ENCODE measurements at regions not wholly inside any gene's neighbourhood (a gene's known extent, or its start where the extent isn't known, plus 50 kb on each side); places are given as distances from the start of the nearest gene placed in this dataset.

GRCh38 chr3:31240874-31241273, 291.9 kb upstream of the STT3B start:
- in situ Hi-C loops (cut with HindIII; ENCODE audit: low sequenced_read_pairs), result loop anchor here (5.0 kb wide), 1 partner anchor 54 kb away; no protein-coding TSS in a partner anchor

- in situ Hi-C loops (cut with HindIII; ENCODE audit: low sequenced_read_pairs), result loop anchor here (5.0 kb wide), 1 partner anchor 54 kb away; no protein-coding TSS in a partner anchor
Measured at GRCh38 chr3:31241533-31241932, 291.2 kb upstream of the STT3B start.

- in situ Hi-C loops (cut with HindIII; ENCODE audit: low sequenced_read_pairs), result loop anchor here (5.0 kb wide), 1 partner anchor 55 kb away; no protein-coding TSS in a partner anchor
Measured at GRCh38 chr3:31242026-31242960, 290.4 kb upstream of the STT3B start.

- in situ Hi-C loops (cut with HindIII; ENCODE audit: low sequenced_read_pairs), result loop anchor here (5.0 kb wide), 1 partner anchor 58 kb away; no protein-coding TSS in a partner anchor
Measured at GRCh38 chr3:31244929-31245817, 287.6 kb upstream of the STT3B start.

- in situ Hi-C loops (cut with HindIII; ENCODE audit: low sequenced_read_pairs), result no loop called here
Measured at GRCh38 chr3:31246293-31247062, 286.2 kb upstream of the STT3B start.

GRCh38 chr3:31247063-31247447, 285.7 kb upstream of the STT3B start:
- in situ Hi-C loops (cut with HindIII; ENCODE audit: low sequenced_read_pairs), result no loop called here

GRCh38 chr3:31247850-31248562, 284.7 kb upstream of the STT3B start:
- in situ Hi-C loops (cut with HindIII; ENCODE audit: low sequenced_read_pairs), result no loop called here

- in situ Hi-C loops (cut with HindIII; ENCODE audit: low sequenced_read_pairs), result no loop called here
Measured at GRCh38 chr3:31248563-31248992, 284.1 kb upstream of the STT3B start.

GRCh38 chr3:31249545-31249944, 283.2 kb upstream of the STT3B start:
- in situ Hi-C loops (cut with HindIII; ENCODE audit: low sequenced_read_pairs), result no loop called here

GRCh38 chr3:31250116-31250777, 282.5 kb upstream of the STT3B start:
- in situ Hi-C loops (cut with HindIII; ENCODE audit: low sequenced_read_pairs), result no loop called here

- in situ Hi-C loops (cut with HindIII; ENCODE audit: low sequenced_read_pairs), result no loop called here
Measured at GRCh38 chr3:31251083-31251482, 281.6 kb upstream of the STT3B start.

GRCh38 chr3:31252216-31253185, 280.2 kb upstream of the STT3B start:
- in situ Hi-C loops (cut with HindIII; ENCODE audit: low sequenced_read_pairs), result no loop called here

- in situ Hi-C loops (cut with HindIII; ENCODE audit: low sequenced_read_pairs), result no loop called here
Measured at GRCh38 chr3:31253782-31254181, 278.9 kb upstream of the STT3B start.

GRCh38 chr3:31254483-31254882, 278.2 kb upstream of the STT3B start:
- in situ Hi-C loops (cut with HindIII; ENCODE audit: low sequenced_read_pairs), result no loop called here

- in situ Hi-C loops (cut with HindIII; ENCODE audit: low sequenced_read_pairs), result no loop called here
Measured at GRCh38 chr3:31255007-31255581, 277.6 kb upstream of the STT3B start.

GRCh38 chr3:31262201-31262600, 270.5 kb upstream of the STT3B start:
- in situ Hi-C loops (cut with HindIII; ENCODE audit: low sequenced_read_pairs), result no loop called here

- in situ Hi-C loops (cut with HindIII; ENCODE audit: low sequenced_read_pairs), result no loop called here
Measured at GRCh38 chr3:31263897-31264296, 268.8 kb upstream of the STT3B start.

All from endothelial cell of hepatic sinusoid (primary cell).